ENCODE measurements at regions not wholly inside any gene's neighbourhood (a gene's known extent, or its start where the extent isn't known, plus 50 kb on each side); places are given as distances from the start of the nearest gene placed in this dataset.

DNA sequence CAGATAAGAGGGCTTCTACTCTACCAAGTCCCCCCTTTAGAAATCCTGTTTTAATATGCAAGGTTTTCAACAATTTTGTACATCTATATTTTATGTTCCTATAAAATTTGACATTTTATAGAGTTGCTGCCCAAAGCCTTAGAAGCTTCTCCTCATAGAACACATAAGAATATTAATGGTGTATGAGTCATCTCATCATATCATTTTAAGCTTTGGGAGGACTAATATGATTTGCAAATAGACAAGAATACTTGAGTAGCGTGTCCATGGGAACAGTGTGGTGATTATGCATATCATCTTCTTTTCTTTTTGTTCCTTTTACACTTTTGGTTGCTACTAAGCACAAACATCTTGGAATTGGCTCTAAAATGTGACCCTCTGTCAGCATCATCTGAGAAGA is 56.7 kb upstream of the HUWE1 start:
- H3K4me3 ChIP-seq: no peak overlapping the region
- no peak overlapping the region for H3K27ac ChIP-seq
- no peaks in the 10 kb centered on the region for H3K4me1 ChIP-seq
- DNase-seq (no peak), ATAC-seq (ENCODE audit: low FRiP score in 2 of 2) (no peak)
- no peaks in the 10 kb centered on the region for H3K27me3 ChIP-seq
- H3K36me3 ChIP-seq: no peaks in the 10 kb centered on the region
- TF ChIP-seq EP300 (IDR thresholded peaks at IDR 0.05): no peak
- TF ChIP-seq, protein P1, sequence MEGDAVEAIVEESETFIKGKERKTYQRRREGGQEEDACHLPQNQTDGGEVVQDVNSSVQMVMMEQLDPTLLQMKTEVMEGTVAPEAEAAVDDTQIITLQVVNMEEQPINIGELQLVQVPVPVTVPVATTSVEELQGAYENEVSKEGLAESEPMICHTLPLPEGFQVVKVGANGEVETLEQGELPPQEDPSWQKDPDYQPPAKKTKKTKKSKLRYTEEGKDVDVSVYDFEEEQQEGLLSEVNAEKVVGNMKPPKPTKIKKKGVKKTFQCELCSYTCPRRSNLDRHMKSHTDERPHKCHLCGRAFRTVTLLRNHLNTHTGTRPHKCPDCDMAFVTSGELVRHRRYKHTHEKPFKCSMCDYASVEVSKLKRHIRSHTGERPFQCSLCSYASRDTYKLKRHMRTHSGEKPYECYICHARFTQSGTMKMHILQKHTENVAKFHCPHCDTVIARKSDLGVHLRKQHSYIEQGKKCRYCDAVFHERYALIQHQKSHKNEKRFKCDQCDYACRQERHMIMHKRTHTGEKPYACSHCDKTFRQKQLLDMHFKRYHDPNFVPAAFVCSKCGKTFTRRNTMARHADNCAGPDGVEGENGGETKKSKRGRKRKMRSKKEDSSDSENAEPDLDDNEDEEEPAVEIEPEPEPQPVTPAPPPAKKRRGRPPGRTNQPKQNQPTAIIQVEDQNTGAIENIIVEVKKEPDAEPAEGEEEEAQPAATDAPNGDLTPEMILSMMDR (IDR thresholded peaks at IDR 0.05): no peak
- no peak for TF ChIP-seq POLR2AphosphoS5 (IDR thresholded peaks at IDR 0.05)
- no peak for TF ChIP-seq POLR2A (IDR thresholded peaks at IDR 0.05)
- 81 to 92% methylated on average over 1 of the region's 1 CpG for WGBS, 2 donors
- no peaks in the 10 kb centered on the region for H3K9me3 ChIP-seq

DNA sequence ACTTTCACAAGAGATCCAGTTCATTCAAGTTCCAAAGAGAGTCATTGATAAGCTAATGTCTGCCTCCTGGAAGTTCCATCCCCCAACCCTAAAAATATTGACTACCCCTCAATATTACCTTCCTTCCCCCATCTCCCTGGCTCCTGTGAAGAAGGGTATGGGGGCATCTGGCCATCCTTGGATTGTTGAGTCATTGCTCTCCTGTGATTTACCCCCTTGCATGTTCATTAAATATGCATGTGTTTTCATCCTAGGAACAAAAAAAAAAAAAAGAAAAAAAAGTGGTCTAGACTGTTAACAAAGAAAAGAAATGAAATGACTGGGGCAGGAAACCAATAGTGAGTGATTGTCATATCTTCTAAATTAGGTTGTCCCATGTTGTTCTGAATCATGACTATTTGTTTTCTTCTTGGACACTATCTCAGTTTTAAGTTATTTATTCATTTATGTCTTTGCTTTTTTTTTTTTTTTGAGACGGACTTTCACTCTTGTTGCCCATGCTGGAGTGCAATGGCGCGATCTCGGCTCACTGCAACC is 51.9 kb upstream of the HUWE1 start:
- 80 to 96% methylated on average over 4 of the region's 4 CpGs for WGBS, 2 donors

More for the DNA sequence above, 51.9 kb upstream of the HUWE1 start:
- Histone ChIP-seq H3K36me3 (no peaks in the 10 kb centered on the region), H3K9me3 (no peaks in the 10 kb centered on the region), H3K27me3 (no peaks in the 10 kb centered on the region), H3K4me1 (no peaks in the 10 kb centered on the region), H3K27ac (no peak overlapping the region), H3K4me3 (no peak overlapping the region)
- TF ChIP-seq EP300 (IDR thresholded peaks at IDR 0.05): no peak
- TF ChIP-seq POLR2A (IDR thresholded peaks at IDR 0.05): no peak
- no peak for ATAC-seq (ENCODE audit: low FRiP score in 2 of 2)
- no peak for DNase-seq

Small RNA genes lying in the stretch of these regions (small RNA-seq; reads per million reads assigned to genes)
- gene BX323845.1 (0 reads per million in 4 donors), gene BX323845.2 (0 reads per million in 4 donors)

Data from upper lobe of left lung (tissue), 6 donors.